ENCODE measurements at regions not wholly inside any gene's neighbourhood (a gene's known extent, or its start where the extent isn't known, plus 50 kb on each side); places are given as distances from the start of the nearest gene placed in this dataset.
A peak's percentile ranks its signal among the peaks of the same experiment; 100 is the strongest.

GRCh38 chr2:236350426-236350825 is 86.2 kb upstream of the ASB18 start:
- Histone ChIP-seq H3K4me3 (ENCODE audit: low read depth, low read length, poor library complexity, severe bottlenecking) (no peak overlapping the region), H3K4me1 (ENCODE audit: insufficient read depth, low read length, severe bottlenecking) (no peaks in the 10 kb centered on the region), H3K4me2 (ENCODE audit: low read length) (no peak overlapping the region), H3K79me2 (ENCODE audit: insufficient read depth, low read length) (no peaks in the 10 kb centered on the region), H3K36me3 (ENCODE audit: insufficient read depth, low read length) (no peaks in the 10 kb centered on the region), H4K20me1 (ENCODE audit: insufficient read depth, low read length) (no peaks in the 10 kb centered on the region), H3K9ac (ENCODE audit: low read length) (no peak overlapping the region), H3K9me3 (ENCODE audit: low read length) (no peaks in the 10 kb centered on the region), H3K9me2 (ENCODE audit: low read depth, low read length) (no peaks in the 10 kb centered on the region), H3F3A (ENCODE audit: insufficient read depth, low read length) (no peaks in the 10 kb centered on the region), H2AFZ (ENCODE audit: low read length) (no peak overlapping the region), H3K27me3 (ENCODE audit: insufficient read depth, low read length) (no peaks in the 10 kb centered on the region), H3K27ac (ENCODE audit: low read depth, low read length, poor library complexity, severe bottlenecking) (no peak overlapping the region)
- TF ChIP-seq CTCF (IDR thresholded peaks at IDR 0.05; ENCODE audit: low read length) (no peak), EZH2 (IDR thresholded peaks at IDR 0.05; ENCODE audit: borderline replicate concordance, low read length) (no peak)

GRCh38 chr2:236351966-236352525 is 87.8 kb upstream of the ASB18 start:
- TF ChIP-seq EZH2 (IDR thresholded peaks at IDR 0.05; ENCODE audit: borderline replicate concordance, low read length), result no peak
- TF ChIP-seq CTCF (IDR thresholded peaks at IDR 0.05; ENCODE audit: low read length), result no peak
- no peaks in the 10 kb centered on the region for H3K9me2 ChIP-seq (ENCODE audit: low read depth, low read length)
- no peak overlapping the region for H2AFZ ChIP-seq (ENCODE audit: low read length)
- no peak overlapping the region for H3K4me3 ChIP-seq (ENCODE audit: low read depth, low read length, poor library complexity, severe bottlenecking)
- no peak overlapping the region for H3K9ac ChIP-seq (ENCODE audit: low read length)
- no peaks in the 10 kb centered on the region for H3F3A ChIP-seq (ENCODE audit: insufficient read depth, low read length)
- H3K79me2 ChIP-seq (ENCODE audit: insufficient read depth, low read length), result no peaks in the 10 kb centered on the region
- no peaks in the 10 kb centered on the region for H3K36me3 ChIP-seq (ENCODE audit: insufficient read depth, low read length)
- H3K27ac ChIP-seq (ENCODE audit: low read depth, low read length, poor library complexity, severe bottlenecking), result no peak overlapping the region
- H3K27me3 ChIP-seq (ENCODE audit: insufficient read depth, low read length), result no peaks in the 10 kb centered on the region
- no peaks in the 10 kb centered on the region for H4K20me1 ChIP-seq (ENCODE audit: insufficient read depth, low read length)
- no peak overlapping the region for H3K4me2 ChIP-seq (ENCODE audit: low read length)
- no peaks in the 10 kb centered on the region for H3K9me3 ChIP-seq (ENCODE audit: low read length)
- H3K4me1 ChIP-seq (ENCODE audit: insufficient read depth, low read length, severe bottlenecking), result no peaks in the 10 kb centered on the region

DNA sequence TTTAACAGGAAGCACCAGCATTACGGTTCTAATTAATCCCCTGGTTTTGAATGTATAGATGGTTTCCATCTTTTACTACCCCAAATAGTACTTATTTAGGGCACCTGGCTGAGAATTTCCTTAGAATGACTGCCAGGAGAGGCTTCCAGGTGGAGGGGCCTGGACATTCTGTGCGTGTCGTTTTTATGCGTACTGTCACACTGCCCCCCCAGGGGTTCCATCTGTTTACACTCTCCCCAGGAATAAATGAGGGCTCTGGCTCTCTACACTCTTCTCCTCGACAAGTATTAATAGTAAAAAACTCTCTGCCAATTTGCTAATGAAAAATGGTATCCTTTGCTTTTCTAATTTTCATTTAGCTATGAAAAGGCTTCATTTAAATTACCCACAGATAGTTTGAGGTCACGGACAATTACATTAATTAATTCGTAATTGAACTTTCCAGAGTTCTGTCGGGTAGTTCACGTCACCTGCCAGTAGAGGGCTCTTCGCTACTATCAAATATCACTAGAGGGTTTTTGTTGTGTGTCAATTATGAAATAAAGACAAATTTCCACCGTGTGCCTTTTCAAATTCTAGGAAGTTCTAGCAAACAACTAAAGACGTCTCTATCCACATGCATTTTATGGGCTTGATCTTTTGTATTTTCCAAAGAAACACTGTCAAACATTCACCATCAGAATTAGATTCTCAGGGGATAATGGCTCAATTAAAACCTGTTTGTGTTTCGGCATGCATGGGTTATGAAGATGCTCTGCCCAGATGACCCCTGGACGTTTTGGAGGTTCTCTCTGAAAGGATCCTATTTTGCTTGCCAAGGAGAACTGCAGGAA is 88.8 kb upstream of the ASB18 start:
- no peaks in the 10 kb centered on the region for H3K9me2 ChIP-seq (ENCODE audit: low read depth, low read length)
- no peak overlapping the region for H3K9ac ChIP-seq (ENCODE audit: low read length)
- no peaks in the 10 kb centered on the region for H3K4me1 ChIP-seq (ENCODE audit: insufficient read depth, low read length, severe bottlenecking)
- no peaks in the 10 kb centered on the region for H3K36me3 ChIP-seq (ENCODE audit: insufficient read depth, low read length)
- H3K27ac ChIP-seq (ENCODE audit: low read depth, low read length, poor library complexity, severe bottlenecking), result no peak overlapping the region
- TF ChIP-seq EZH2 (IDR thresholded peaks at IDR 0.05; ENCODE audit: borderline replicate concordance, low read length) (no peak), CTCF (IDR thresholded peaks at IDR 0.05; ENCODE audit: low read length) (peak; percentile 89)
- H3K79me2 ChIP-seq (ENCODE audit: insufficient read depth, low read length), result no peaks in the 10 kb centered on the region
- no peak overlapping the region for H2AFZ ChIP-seq (ENCODE audit: low read length)
- no peaks in the 10 kb centered on the region for H3K9me3 ChIP-seq (ENCODE audit: low read length)
- no peaks in the 10 kb centered on the region for H3F3A ChIP-seq (ENCODE audit: insufficient read depth, low read length)
- H3K4me2 ChIP-seq (ENCODE audit: low read length), result no peak overlapping the region
- no peaks in the 10 kb centered on the region for H4K20me1 ChIP-seq (ENCODE audit: insufficient read depth, low read length)
- no peaks in the 10 kb centered on the region for H3K27me3 ChIP-seq (ENCODE audit: insufficient read depth, low read length)
- no peak overlapping the region for H3K4me3 ChIP-seq (ENCODE audit: low read depth, low read length, poor library complexity, severe bottlenecking)

Data from OCI-LY1 (cell line).